Ovary (tissue), 7 donors: ENCODE measurements at regions not wholly inside any gene's neighbourhood (a gene's known extent, or its start where the extent isn't known, plus 50 kb on each side); places are given as distances from the start of the nearest gene placed in this dataset.

Experiments
- DNase-seq, 5 donors: peaks; one replicate each; pipeline ENCODE4 v3.0.0-alpha.2; 2019 to 2020
- H3K27ac ChIP-seq, 2 donors: fragments of 200-600 bp; one replicate each; pipeline versions ENCODE4 v1.5.1 to v1.8.0; 2019 to 2022
- H3K27me3 ChIP-seq: fragments of 200-600 bp; one replicate; pipeline ENCODE4 v1.8.0; 2022
- H3K36me3 ChIP-seq: fragments of 200-600 bp; sonication (generic); one replicate; pipeline ENCODE4 v1.5.1; 2019
- H3K4me1 ChIP-seq: one replicate; pipeline ENCODE4 v1.8.1; 2013; ENCODE audit warnings: mild to moderate bottlenecking, moderate library complexity; ENCODE audit not compliant: insufficient read depth
- H3K4me3 ChIP-seq: fragments of 200-600 bp; sonication (generic); one replicate; pipeline ENCODE4 v1.5.1; 2017
- H3K9me3 ChIP-seq, 2 donors: fragments of 200-600 bp in 1 of 2; sonication (generic) in 1 of 2; one replicate each; pipeline versions ENCODE4 v1.5.1 to v1.8.1; 2013 to 2019; ENCODE audit warnings: mild to moderate bottlenecking in 1 of 2, moderate library complexity in 1 of 2
- CTCF ChIP-seq, 3 donors: fragments of 450-650 bp in 2 of 3; fragments of 200-600 bp in 1 of 3; IDR thresholded peaks; one replicate each; pipeline versions ENCODE4 v1.5.1 to v1.8.0; 2016 to 2022; ENCODE audit warnings: antibody characterized with exemption in 3 of 3, mild to moderate bottlenecking in 1 of 3
- EP300 ChIP-seq: sonication (generic); formaldehyde crosslinking; IDR thresholded peaks from one replicate; pipeline ENCODE4 v1.6.1; 2017; ENCODE audit warnings: antibody characterized with exemption
- POLR2A ChIP-seq: fragments of 450-650 bp; IDR thresholded peaks from one replicate; pipeline ENCODE4 v1.6.1; 2017; ENCODE audit warnings: antibody characterized with exemption, mild to moderate bottlenecking, moderate library complexity
- WGBS, 3 donors: extraction: QIAGEN DNeasy Blood & Tissue Kit in 1 of 3; methylation state at CpG; one replicate each; pipeline versions ENCODE4 v1.1.5 to v1.1.7; 2013 to 2017; 5-methylcytosine and 5-hydroxymethylcytosine counted together
- intact Hi-C, 4 donors: fragments of 100-400 bp; cut with DNase I; formaldehyde crosslinking; loops; one replicate each; pipeline versions ENCODE4 v1.11.0 to v1.15.1; 2022 to 2023
- donor health status: DM: no; HTN: no; CAD: no; lungs with moderate emphysema.
- donor health status: DM: no; HTN: no; CAD: no.
- donor health status: Bipolar disorder and iron deficiency.
- donor health status: DM: no; HTN: no; CAD: no.
- donor health status: DM: yes; HTN: yes; CAD: no.

- TF ChIP-seq POLR2A (no peak), CTCF (IDR thresholded peaks at IDR 0.05) (no peak), EP300 (no peak)
- H3K9me3 ChIP-seq, result no peaks in the 10 kb centered on the region
- intact Hi-C loops, result no loop called here
- H3K4me1 ChIP-seq, result no peaks in the 10 kb centered on the region
- H3K27me3 ChIP-seq, result no peaks in the 10 kb centered on the region
- H3K4me3 ChIP-seq, result no peak overlapping the region
- H3K27ac ChIP-seq, result no peak overlapping the region
- WGBS, 3 donors, result 94 to 100% (median 98%) methylated on average over 1 of the region's 1 CpG
- DNase-seq, result no peak
- no peaks in the 10 kb centered on the region for H3K36me3 ChIP-seq
Measured at GRCh38 chr5:72028382-72028781, 78.9 kb upstream of the MAP1B start.

- TF ChIP-seq CTCF (IDR thresholded peaks at IDR 0.05), result no peak
- TF ChIP-seq POLR2A, result no peak
- no peak for TF ChIP-seq EP300
- no peaks in the 10 kb centered on the region for H3K36me3 ChIP-seq
- H3K27ac ChIP-seq, result no peak overlapping the region
- H3K4me1 ChIP-seq, result no peaks in the 10 kb centered on the region
- no peaks in the 10 kb centered on the region for H3K9me3 ChIP-seq
- intact Hi-C loops, result no loop called here
- H3K4me3 ChIP-seq, result no peak overlapping the region
- no peak for DNase-seq
- 81 to 92% (median 87%) methylated on average over 3 of the region's 3 CpGs for WGBS, 3 donors
- no peaks in the 10 kb centered on the region for H3K27me3 ChIP-seq
Measured at GRCh38 chr5:72030237-72030636, 77.0 kb upstream of the MAP1B start.

- H3K27ac ChIP-seq, result no peak overlapping the region
- 21 to 43% (median 39%) methylated on average over 4 of the region's 4 CpGs for WGBS, 3 donors
- no peak for DNase-seq
- intact Hi-C loops, result no loop called here
- no peaks in the 10 kb centered on the region for H3K36me3 ChIP-seq
- no peaks in the 10 kb centered on the region for H3K9me3 ChIP-seq
- H3K27me3 ChIP-seq, result no peaks in the 10 kb centered on the region
- no peak overlapping the region for H3K4me3 ChIP-seq
- TF ChIP-seq EP300, result no peak
- TF ChIP-seq CTCF (IDR thresholded peaks at IDR 0.05), result no peak
- TF ChIP-seq POLR2A, result no peak
- no peaks in the 10 kb centered on the region for H3K4me1 ChIP-seq
Measured at GRCh38 chr5:72032788-72033187, 74.5 kb upstream of the MAP1B start.

- TF ChIP-seq CTCF (IDR thresholded peaks at IDR 0.05), result no peak
- no peak for TF ChIP-seq POLR2A
- no peak for TF ChIP-seq EP300
- intact Hi-C loops, result no loop called here
- 60 to 72% (median 71%) methylated on average over 4 of the region's 4 CpGs for WGBS, 3 donors
Measured at GRCh38 chr5:72034770-72035169, 72.5 kb upstream of the MAP1B start.

GRCh38 chr5:72035831-72036230 is 71.4 kb upstream of the MAP1B start:
- 77 to 79% (median 77%) methylated on average over 3 of the region's 3 CpGs for WGBS, 3 donors
- no peak for DNase-seq
- intact Hi-C loops, result no loop called here
- no peak overlapping the region for H3K4me3 ChIP-seq
- H3K36me3 ChIP-seq, result no peaks in the 10 kb centered on the region
- H3K27ac ChIP-seq, result no peak overlapping the region
- H3K27me3 ChIP-seq, result no peaks in the 10 kb centered on the region
- TF ChIP-seq CTCF (IDR thresholded peaks at IDR 0.05), result no peak
- TF ChIP-seq EP300, result no peak
- TF ChIP-seq POLR2A, result no peak
- no peaks in the 10 kb centered on the region for H3K4me1 ChIP-seq
- H3K9me3 ChIP-seq, result no peaks in the 10 kb centered on the region

More at GRCh38 chr5:72034770-72035169, 72.5 kb upstream of the MAP1B start:
- H3K36me3 ChIP-seq, result no peaks in the 10 kb centered on the region
- H3K4me1 ChIP-seq, result no peaks in the 10 kb centered on the region
- no peaks in the 10 kb centered on the region for H3K27me3 ChIP-seq
- no peak overlapping the region for H3K4me3 ChIP-seq
- H3K27ac ChIP-seq, result no peak overlapping the region
- no peak for DNase-seq
- H3K9me3 ChIP-seq, result no peaks in the 10 kb centered on the region
